ENCODE measurements at regions not wholly inside any gene's neighbourhood (a gene's known extent, or its start where the extent isn't known, plus 50 kb on each side); places are given as distances from the start of the nearest gene placed in this dataset.

- Histone ChIP-seq H3F3A (replicated peaks; ENCODE audit: insufficient read depth) (peaks cover 4% of the 10 kb centered on the region), H3K27ac (ENCODE audit: low read depth in 2 of 2, low read length in 1 of 2) (no peak overlapping the region), H4K20me1 (ENCODE audit: insufficient read depth) (no peaks in the 10 kb centered on the region), H3K79me2 (ENCODE audit: insufficient read depth) (no peaks in the 10 kb centered on the region), H3K36me3 (replicated peaks in 1 of 2; ENCODE audit: control insufficient read depth in 1 of 2, insufficient read depth in 2 of 2, low read length in 1 of 2) (no peaks in the 10 kb centered on the region), H3K9me3 (no peaks in the 10 kb centered on the region), H2AFZ (ENCODE audit: low read depth) (peak overlapping the region; percentile 38; the same call in 1 of the 2 replicates), H3K4me3 (ENCODE audit: low read depth in 2 of 2, low read length in 1 of 2) (no peak overlapping the region), H3K9me2 (no peaks in the 10 kb centered on the region), H3K4me1 (ENCODE audit: control insufficient read depth in 1 of 2, insufficient read depth in 2 of 2, low read depth in 1 of 2, low read length in 1 of 2) (peaks cover 0 to 8% of the 10 kb centered on the region in 2 experiments; a peak in 2 of 4 replicates), H3K27me3 (ENCODE audit: insufficient read depth) (no peaks in the 10 kb centered on the region), H3K4me2 (no peak overlapping the region), H3K9ac (no peak overlapping the region)
- CTCF ChIA-PET, result interaction anchor here (0.7 kb wide), 1 partner anchor 112 kb away, joined by 3 read pairs; no protein-coding TSS in a partner anchor
- POLR2A ChIA-PET, result no interaction called here
- DNase-seq, result no peak
- no peak for TF ChIP-seq TEAD4 (IDR thresholded peaks at IDR 0.05; ENCODE audit: borderline replicate concordance, insufficient read depth)
- TF ChIP-seq PBX3 (IDR thresholded peaks at IDR 0.05), result no peak
- TF ChIP-seq RCOR1 (IDR thresholded peaks at IDR 0.05; ENCODE audit: low read length), result no peak
- no peak for TF ChIP-seq MAX (IDR thresholded peaks at IDR 0.05; ENCODE audit: low read depth)
- no peak for TF ChIP-seq GATA2 (CRISPR knock-in tag; IDR thresholded peaks at IDR 0.05)
- no peak for TF ChIP-seq RXRA (IDR thresholded peaks at IDR 0.05; ENCODE audit: borderline replicate concordance, low read depth)
- TF ChIP-seq NFIC (IDR thresholded peaks at IDR 0.05; ENCODE audit: borderline replicate concordance), result no peak
- TF ChIP-seq EP300 (IDR thresholded peaks at IDR 0.05; ENCODE audit: borderline replicate concordance in 1 of 2, low read depth in 1 of 2, low read length in 1 of 2), result no peak
- no peak for TF ChIP-seq TCF12 (IDR thresholded peaks at IDR 0.05)
- no peak for TF ChIP-seq IRF3 (IDR thresholded peaks at IDR 0.05; ENCODE audit: low read depth, low read length)
- no peak for TF ChIP-seq EZH2phosphoT487 (IDR thresholded peaks at IDR 0.05; ENCODE audit: borderline replicate concordance, low read depth)
- TF ChIP-seq USF1 (IDR thresholded peaks at IDR 0.05; ENCODE audit: borderline replicate concordance, low read depth), result no peak
- TF ChIP-seq RAD21 (IDR thresholded peaks at IDR 0.05; ENCODE audit: low read length), result no peak
- TF ChIP-seq POLR2AphosphoS5 (IDR thresholded peaks at IDR 0.05; ENCODE audit: low read depth, low read length), result no peak
- TF ChIP-seq SIN3A (IDR thresholded peaks at IDR 0.05; ENCODE audit: borderline replicate concordance, low read depth, low read length), result no peak
- no peak for TF ChIP-seq JUND (IDR thresholded peaks at IDR 0.05)
- no peak for TF ChIP-seq MEF2A (IDR thresholded peaks at IDR 0.05; ENCODE audit: borderline replicate concordance, low read depth)
- no peak for TF ChIP-seq MXI1 (IDR thresholded peaks at IDR 0.05; ENCODE audit: low read depth, low read length)
- no peak for TF ChIP-seq SMC3 (IDR thresholded peaks at IDR 0.05; ENCODE audit: low read depth, low read length)
- no peak for TF ChIP-seq YY1 (IDR thresholded peaks at IDR 0.05; ENCODE audit: low read depth)
Measured at GRCh38 chr6:16974387-16974673, 127.5 kb upstream of the STMND1 start.
